SU-DHL-6 (cell line): ENCODE measurements at regions not wholly inside any gene's neighbourhood (a gene's known extent, or its start where the extent isn't known, plus 50 kb on each side); places are given as distances from the start of the nearest gene placed in this dataset.

Source experiments
- EZH2phosphoT487 ChIP-seq: fragments of 200-600 bp; sonication (generic), shearing (Covaris generic); conservative IDR thresholded peaks from 2 replicates; pipeline ENCODE4 v1.6.1; 2018; ENCODE audit warnings: mild to moderate bottlenecking, antibody characterized with exemption, low read length, moderate library complexity, mixed read lengths
- TF ChIP-seq, protein P1 (sequence below): fragments of 200-600 bp; sonication (generic); IDR thresholded peaks from one replicate; pipeline ENCODE4 v1.5.1; 2017; ENCODE audit warnings: antibody characterized with exemption, mild to moderate bottlenecking, low read length, moderate library complexity; ENCODE audit not compliant: insufficient read depth, poor library complexity, severe bottlenecking

DNA sequence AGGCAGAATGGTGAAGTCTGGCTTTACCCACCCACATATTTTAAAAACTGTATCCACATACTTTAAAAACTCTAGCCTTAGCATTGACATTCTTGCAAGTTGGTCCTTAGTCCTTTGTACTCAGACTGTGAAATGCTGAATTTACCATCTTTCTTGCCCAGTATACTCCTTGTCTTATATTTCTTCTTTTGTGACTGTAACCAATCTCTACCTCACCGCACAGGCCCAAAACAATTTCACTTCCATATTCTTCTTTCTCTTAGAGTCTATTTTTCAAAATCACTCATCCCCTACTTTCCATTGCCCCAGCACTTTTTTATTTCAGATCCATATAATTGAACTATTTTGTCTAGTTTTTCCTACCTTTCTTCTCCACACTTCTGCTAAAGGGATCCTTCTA lies 892.4 kb upstream of the B3GALT2 start:
- TF ChIP-seq, protein P1, sequence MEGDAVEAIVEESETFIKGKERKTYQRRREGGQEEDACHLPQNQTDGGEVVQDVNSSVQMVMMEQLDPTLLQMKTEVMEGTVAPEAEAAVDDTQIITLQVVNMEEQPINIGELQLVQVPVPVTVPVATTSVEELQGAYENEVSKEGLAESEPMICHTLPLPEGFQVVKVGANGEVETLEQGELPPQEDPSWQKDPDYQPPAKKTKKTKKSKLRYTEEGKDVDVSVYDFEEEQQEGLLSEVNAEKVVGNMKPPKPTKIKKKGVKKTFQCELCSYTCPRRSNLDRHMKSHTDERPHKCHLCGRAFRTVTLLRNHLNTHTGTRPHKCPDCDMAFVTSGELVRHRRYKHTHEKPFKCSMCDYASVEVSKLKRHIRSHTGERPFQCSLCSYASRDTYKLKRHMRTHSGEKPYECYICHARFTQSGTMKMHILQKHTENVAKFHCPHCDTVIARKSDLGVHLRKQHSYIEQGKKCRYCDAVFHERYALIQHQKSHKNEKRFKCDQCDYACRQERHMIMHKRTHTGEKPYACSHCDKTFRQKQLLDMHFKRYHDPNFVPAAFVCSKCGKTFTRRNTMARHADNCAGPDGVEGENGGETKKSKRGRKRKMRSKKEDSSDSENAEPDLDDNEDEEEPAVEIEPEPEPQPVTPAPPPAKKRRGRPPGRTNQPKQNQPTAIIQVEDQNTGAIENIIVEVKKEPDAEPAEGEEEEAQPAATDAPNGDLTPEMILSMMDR = no peak
- TF ChIP-seq EZH2phosphoT487 = no peak
